ENCODE measurements at regions not wholly inside any gene's neighbourhood (a gene's known extent, or its start where the extent isn't known, plus 50 kb on each side); places are given as distances from the start of the nearest gene placed in this dataset.

DNA sequence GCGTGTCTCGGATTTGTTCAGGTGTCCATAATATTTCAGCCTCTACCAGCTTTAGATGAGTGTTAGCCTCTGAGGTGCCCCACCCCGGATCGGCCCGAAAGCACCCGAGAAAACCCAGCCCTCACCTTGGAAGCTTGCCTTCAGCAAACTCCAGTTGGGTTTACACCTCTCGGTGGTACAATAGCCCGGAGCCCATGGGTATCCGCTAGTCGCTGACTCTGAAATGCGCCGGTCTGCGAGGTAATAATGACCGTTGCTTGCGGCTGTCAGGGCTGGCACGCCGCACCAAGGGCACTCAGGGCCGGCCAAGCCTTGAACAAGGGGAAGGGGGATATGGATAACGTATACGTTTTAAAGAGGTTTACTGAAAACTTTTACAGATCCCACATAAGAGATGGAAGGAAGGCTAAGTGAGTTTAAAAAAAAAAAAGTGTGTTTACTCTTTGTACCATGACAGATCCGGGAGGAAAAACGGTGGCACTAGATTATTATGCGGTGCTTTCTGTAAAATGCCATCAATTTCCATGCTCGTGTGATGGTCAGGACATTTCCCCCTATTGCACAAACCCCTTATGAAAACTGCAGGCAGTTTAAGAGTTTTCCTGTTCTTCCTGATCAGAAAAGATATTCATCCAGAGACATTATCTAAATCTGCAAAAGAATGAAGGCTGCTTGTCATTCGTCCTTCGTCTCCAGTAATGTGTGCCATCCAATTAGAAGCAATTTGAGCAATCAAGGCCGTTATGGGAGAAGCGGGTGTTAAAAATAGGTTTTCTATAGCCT is 124.2 kb downstream of the TMEM161B start:
- H3K36me3 ChIP-seq = no peaks in the 10 kb centered on the region
- DNase-seq = no peak
- peaks cover 6% of the 10 kb centered on the region for H3K27me3 ChIP-seq
- H3K4me3 ChIP-seq = peak overlapping the region; percentile 42
- no peaks in the 10 kb centered on the region for H3K9me3 ChIP-seq

GRCh38 chr5:88143693-88144218 is 124.9 kb downstream of the TMEM161B start:
- no peak for DNase-seq
- Histone ChIP-seq H3K4me3 (peak overlapping the region; percentile 42), H3K9me3 (no peaks in the 10 kb centered on the region), H3K27me3 (peaks cover 8% of the 10 kb centered on the region), H3K36me3 (no peaks in the 10 kb centered on the region)

DNA sequence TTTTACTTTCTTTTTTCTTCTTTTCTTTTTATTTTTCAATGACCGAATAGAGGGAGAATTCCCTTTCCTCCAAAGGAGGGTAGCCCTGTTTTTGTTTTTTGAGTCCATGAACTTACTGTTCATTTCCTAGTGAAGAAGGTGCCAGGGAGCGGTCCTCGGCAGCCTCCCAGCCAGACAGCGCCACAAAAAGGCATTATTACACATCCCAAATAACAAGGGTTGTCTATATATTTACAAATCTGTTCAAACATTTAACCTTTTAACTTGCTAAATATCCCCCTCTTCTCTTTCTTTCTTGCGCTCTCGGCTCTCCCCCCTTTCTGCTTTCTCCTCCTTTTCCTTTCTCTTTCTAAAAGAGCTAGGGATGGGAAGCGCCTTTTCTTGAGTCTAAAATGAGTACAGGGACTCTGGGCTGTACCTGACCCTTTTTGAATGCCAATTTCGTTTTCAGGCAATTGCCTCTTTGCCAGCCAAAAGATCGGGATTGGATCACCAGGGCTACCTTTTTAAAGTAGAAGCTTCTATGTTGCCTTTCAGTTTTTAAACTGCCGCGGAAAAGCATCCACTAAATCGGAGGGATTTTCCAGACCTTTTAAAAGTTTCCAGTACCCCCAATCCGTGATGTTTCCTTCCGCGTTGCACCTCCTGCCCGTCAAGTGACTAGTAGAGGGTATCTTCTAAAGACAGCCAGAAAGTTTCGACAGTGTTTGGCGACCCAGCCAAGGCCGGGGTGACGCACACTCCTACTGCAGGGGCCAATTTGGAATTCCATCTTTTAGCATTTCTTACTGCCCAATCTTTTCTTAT is 125.6 kb downstream of the TMEM161B start:
- H3K9me3 ChIP-seq = no peaks in the 10 kb centered on the region
- H3K36me3 ChIP-seq = no peaks in the 10 kb centered on the region
- peak; percentile 74 for DNase-seq
- peaks cover 8% of the 10 kb centered on the region for H3K27me3 ChIP-seq
- peak overlapping the region; percentile 42 for H3K4me3 ChIP-seq

DNA sequence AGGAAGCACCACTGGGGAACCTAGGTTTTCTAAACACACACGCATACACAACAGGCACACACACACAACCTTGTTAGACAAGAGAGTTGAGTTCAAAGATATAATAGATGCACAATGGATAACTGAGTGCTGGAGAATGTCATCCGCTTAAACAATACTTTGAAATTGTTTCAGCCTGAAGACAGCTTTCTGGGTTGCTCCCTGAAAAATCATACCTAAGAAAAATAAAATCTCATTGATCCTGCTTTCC is 126.1 kb downstream of the TMEM161B start:
- H3K9me3 ChIP-seq = no peaks in the 10 kb centered on the region
- H3K36me3 ChIP-seq = no peaks in the 10 kb centered on the region
- no peak for DNase-seq
- peak overlapping the region; percentile 42 for H3K4me3 ChIP-seq
- H3K27me3 ChIP-seq = peaks cover 12% of the 10 kb centered on the region

GRCh38 chr5:88140856-88141752 is 127.5 kb downstream of the TMEM161B start:
- Histone ChIP-seq H3K9me3 (no peaks in the 10 kb centered on the region), H3K4me3 (peak overlapping the region; percentile 62), H3K27me3 (peaks cover 16% of the 10 kb centered on the region), H3K36me3 (no peaks in the 10 kb centered on the region)
- peak; percentile 100 for DNase-seq

- peak overlapping the region; percentile 62 for H3K4me3 ChIP-seq
- DNase-seq = no peak
- H3K9me3 ChIP-seq = no peaks in the 10 kb centered on the region
- peaks cover 19% of the 10 kb centered on the region for H3K27me3 ChIP-seq
- no peaks in the 10 kb centered on the region for H3K36me3 ChIP-seq
These were observed 128.2 kb downstream of the TMEM161B start for GRCh38 chr5:88140396-88140855.

GRCh38 chr5:88130211-88130815 is 138.3 kb downstream of the TMEM161B start:
- no peak for DNase-seq
- Histone ChIP-seq H3K27me3 (peaks cover 4% of the 10 kb centered on the region), H3K4me3 (no peak overlapping the region), H3K9me3 (no peaks in the 10 kb centered on the region), H3K36me3 (no peaks in the 10 kb centered on the region)

DNA sequence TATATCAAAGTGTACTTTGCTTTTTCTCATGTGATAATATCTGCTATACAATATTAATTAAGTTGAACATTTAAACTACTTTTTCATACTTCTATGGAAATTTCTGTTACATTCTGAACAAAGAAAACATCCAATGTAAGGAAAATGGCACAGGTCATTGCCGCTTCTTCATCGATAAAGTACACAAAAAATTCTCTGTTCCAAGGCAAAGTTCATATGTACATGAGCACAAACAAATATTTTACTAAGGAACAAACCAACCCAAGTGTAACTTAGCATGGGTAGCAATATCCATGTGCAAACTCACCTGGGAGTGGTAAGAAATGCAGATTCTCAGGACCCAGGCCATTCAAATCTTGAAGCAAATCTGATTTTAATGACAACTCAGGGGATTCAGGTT is 139.8 kb downstream of the TMEM161B start:
- H3K9me3 ChIP-seq = no peaks in the 10 kb centered on the region
- H3K4me3 ChIP-seq = no peak overlapping the region
- DNase-seq = no peak
- no peaks in the 10 kb centered on the region for H3K36me3 ChIP-seq
- peaks cover 2% of the 10 kb centered on the region; the same call in 1 of the 2 replicates for H3K27me3 ChIP-seq

GRCh38 chr5:88119535-88120125 is 149.0 kb downstream of the TMEM161B start:
- H3K4me3 ChIP-seq = no peak overlapping the region
- peaks cover 11% of the 10 kb centered on the region; the same call in 1 of the 2 replicates for H3K27me3 ChIP-seq
- H3K9me3 ChIP-seq = 0 out of 2 replicates have a peak, but pooled peaks cover 2% of the 10 kb centered on the region
- no peak for DNase-seq
- no peaks in the 10 kb centered on the region for H3K36me3 ChIP-seq

- Histone ChIP-seq H3K36me3 (no peaks in the 10 kb centered on the region), H3K9me3 (0 out of 2 replicates have a peak, but pooled peaks cover 2% of the 10 kb centered on the region), H3K27me3 (peaks cover 11% of the 10 kb centered on the region; the same call in 1 of the 2 replicates), H3K4me3 (no peak overlapping the region)
- DNase-seq = no peak
These were observed 150.5 kb downstream of the TMEM161B start for GRCh38 chr5:88118179-88118578.

DNA sequence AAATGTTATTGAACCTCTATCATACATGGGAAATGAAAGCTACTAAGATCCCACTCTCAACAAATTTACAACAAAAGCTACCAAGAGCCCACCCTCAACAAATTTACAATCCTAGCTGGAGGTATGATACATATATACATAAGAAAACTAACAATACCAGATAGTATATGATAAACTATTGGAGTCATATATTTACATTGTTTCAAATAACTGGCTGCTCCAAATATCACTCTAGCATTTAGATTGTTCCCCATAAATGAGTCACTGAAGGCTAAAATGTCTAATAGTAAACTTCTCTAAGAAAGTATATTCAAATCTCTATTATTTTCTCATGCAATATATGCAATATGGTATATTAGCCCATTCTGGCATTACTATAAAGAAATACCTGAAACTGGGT is 151.1 kb downstream of the TMEM161B start:
- H3K4me3 ChIP-seq = no peak overlapping the region
- H3K27me3 ChIP-seq = peaks cover 8% of the 10 kb centered on the region; the same call in 1 of the 2 replicates
- H3K9me3 ChIP-seq = 0 out of 2 replicates have a peak, but pooled peaks cover 2% of the 10 kb centered on the region
- no peak for DNase-seq
- H3K36me3 ChIP-seq = no peaks in the 10 kb centered on the region

DNA sequence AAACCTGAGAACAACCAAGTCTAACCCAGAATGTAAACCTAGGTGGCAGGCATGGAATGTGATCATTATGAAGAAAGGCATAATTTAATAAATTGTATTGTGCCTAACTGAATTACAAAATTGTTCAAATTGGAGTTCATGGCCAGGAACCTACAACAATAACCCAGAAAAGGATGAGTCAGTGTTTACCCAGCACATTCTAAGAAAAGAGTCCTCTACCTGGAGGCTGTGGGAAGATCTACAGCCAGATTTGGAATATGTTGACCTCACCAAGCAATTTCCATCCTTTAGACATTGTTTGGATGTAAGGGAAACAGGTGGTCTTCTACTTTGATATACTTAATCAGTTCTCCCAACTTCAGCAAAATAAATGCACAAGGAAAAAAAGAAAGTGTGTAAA is 152.2 kb downstream of the TMEM161B start:
- H3K4me3 ChIP-seq = no peak overlapping the region
- H3K36me3 ChIP-seq = no peaks in the 10 kb centered on the region
- H3K9me3 ChIP-seq = no peaks in the 10 kb centered on the region
- DNase-seq = no peak
- 0 out of 2 replicates have a peak, but pooled peaks cover under 1% of the 10 kb centered on the region for H3K27me3 ChIP-seq

GRCh38 chr5:88115211-88115610 is 153.4 kb downstream of the TMEM161B start:
- Histone ChIP-seq H3K4me3 (no peak overlapping the region), H3K36me3 (no peaks in the 10 kb centered on the region), H3K27me3 (no peaks in the 10 kb centered on the region), H3K9me3 (no peaks in the 10 kb centered on the region)
- no peak for DNase-seq

GRCh38 chr5:88113429-88113828 is 155.2 kb downstream of the TMEM161B start:
- Histone ChIP-seq H3K36me3 (no peaks in the 10 kb centered on the region), H3K4me3 (no peak overlapping the region), H3K9me3 (no peaks in the 10 kb centered on the region), H3K27me3 (no peaks in the 10 kb centered on the region)
- no peak for DNase-seq

DNA sequence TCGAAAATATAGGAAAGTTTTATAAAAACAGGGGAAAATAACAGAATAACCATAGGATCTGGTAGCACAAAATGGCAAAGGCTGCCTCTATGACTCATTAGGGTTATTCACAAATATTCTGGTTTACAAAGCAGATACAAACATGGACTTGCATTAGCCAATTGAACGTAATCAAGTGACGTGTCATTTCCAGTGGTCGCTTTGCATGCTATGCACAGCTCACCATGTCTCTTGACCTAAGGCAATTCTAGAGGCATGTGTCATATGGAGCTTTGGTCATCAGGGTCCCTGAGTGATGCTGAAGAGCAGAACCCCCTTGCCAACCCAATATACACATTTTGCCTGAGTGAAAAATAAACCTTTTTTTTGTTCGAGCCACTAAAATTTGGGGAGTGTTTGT is 158.8 kb downstream of the TMEM161B start:
- peak; percentile 27 for DNase-seq
- Histone ChIP-seq H3K4me3 (no peak overlapping the region), H3K27me3 (no peaks in the 10 kb centered on the region), H3K9me3 (no peaks in the 10 kb centered on the region), H3K36me3 (no peaks in the 10 kb centered on the region)

Measured in MG63 (cell line).